Loucy (cell line): ENCODE measurements at regions not wholly inside any gene's neighbourhood (a gene's known extent, or its start where the extent isn't known, plus 50 kb on each side); places are given as distances from the start of the nearest gene placed in this dataset.

Experiments
- H2AFZ ChIP-seq: fragments of 200-600 bp; sonication (generic); 2 replicates; pipeline ENCODE4 v1.6.0; 2016; ENCODE audit warnings: antibody characterized with exemption, mild to moderate bottlenecking, low read length, moderate library complexity
- H3F3A ChIP-seq: fragments of 200-600 bp; 2 replicates; pipeline ENCODE4 v1.6.0; 2016; ENCODE audit warnings: antibody characterized with exemption, low read depth, mild to moderate bottlenecking
- H3K27me3 ChIP-seq: fragments of 200-600 bp; sonication (generic); 2 replicates; pipeline ENCODE4 v1.6.1; 2014; ENCODE audit warnings: low read length, mild to moderate bottlenecking; ENCODE audit not compliant: insufficient read depth, poor library complexity, severe bottlenecking
- H3K36me3 ChIP-seq: fragments of 200-600 bp; sonication (generic); 2 replicates; pipeline ENCODE4 v1.6.1; 2016; ENCODE audit warnings: low read length; ENCODE audit not compliant: insufficient read depth
- H3K4me1 ChIP-seq: fragments of 200-600 bp; sonication (generic); 2 replicates; pipeline ENCODE4 v1.5.1; 2014; ENCODE audit warnings: low read length, mild to moderate bottlenecking; ENCODE audit not compliant: insufficient read depth, poor library complexity, severe bottlenecking
- H3K4me2 ChIP-seq: fragments of 200-600 bp; sonication (generic); 2 replicates; pipeline ENCODE4 v1.6.0; 2014; ENCODE audit warnings: antibody characterized with exemption, low read length, low read depth, mild to moderate bottlenecking; ENCODE audit not compliant: poor library complexity, severe bottlenecking
- H3K4me3 ChIP-seq: fragments of 200-600 bp; sonication (generic); 2 replicates; pipeline ENCODE4 v1.5.1; 2014; ENCODE audit warnings: low read length, mild to moderate bottlenecking, mixed read lengths; ENCODE audit not compliant: poor library complexity, severe bottlenecking
- H3K79me2 ChIP-seq: fragments of 200-600 bp; sonication (generic); 2 replicates; pipeline ENCODE4 v1.6.1; 2014; ENCODE audit warnings: low read length; ENCODE audit not compliant: insufficient read depth
- H3K9ac ChIP-seq: fragments of 200-600 bp; sonication (generic); 2 replicates; pipeline ENCODE4 v1.6.0; 2014; ENCODE audit warnings: mild to moderate bottlenecking, low read depth, low read length, moderate library complexity; ENCODE audit not compliant: poor library complexity, severe bottlenecking
- H3K9me2 ChIP-seq: fragments of 200-600 bp; sonication (generic); replicated peaks from 2 replicates; pipeline ENCODE4 v1.6.1; 2016; ENCODE audit warnings: low read depth, low read length, mixed read lengths
- H3K9me3 ChIP-seq: fragments of 200-600 bp; sonication (generic); 2 replicates; pipeline ENCODE4 v1.6.1; 2014; ENCODE audit warnings: mild to moderate bottlenecking, antibody characterized with exemption, low read length, low read depth; ENCODE audit not compliant: insufficient read depth
- H4K20me1 ChIP-seq: fragments of 200-600 bp; sonication (generic); 2 replicates; pipeline ENCODE4 v1.6.0; 2014; ENCODE audit warnings: antibody characterized with exemption, low read length, mild to moderate bottlenecking; ENCODE audit not compliant: insufficient read depth, poor library complexity, severe bottlenecking
- EZH2phosphoT487 ChIP-seq: fragments of 200-600 bp; IDR thresholded peaks from 2 replicates; pipeline ENCODE4 v1.6.1; 2018; ENCODE audit warnings: antibody characterized with exemption, mild to moderate bottlenecking, moderate library complexity, borderline replicate concordance
- TF ChIP-seq, protein P1 (sequence below): fragments of 200-600 bp; sonication (generic); conservative IDR thresholded peaks from 2 replicates; pipeline ENCODE4 v1.5.1; 2014; ENCODE audit warnings: mild to moderate bottlenecking, antibody characterized with exemption, low read length

- TF ChIP-seq, protein P1, sequence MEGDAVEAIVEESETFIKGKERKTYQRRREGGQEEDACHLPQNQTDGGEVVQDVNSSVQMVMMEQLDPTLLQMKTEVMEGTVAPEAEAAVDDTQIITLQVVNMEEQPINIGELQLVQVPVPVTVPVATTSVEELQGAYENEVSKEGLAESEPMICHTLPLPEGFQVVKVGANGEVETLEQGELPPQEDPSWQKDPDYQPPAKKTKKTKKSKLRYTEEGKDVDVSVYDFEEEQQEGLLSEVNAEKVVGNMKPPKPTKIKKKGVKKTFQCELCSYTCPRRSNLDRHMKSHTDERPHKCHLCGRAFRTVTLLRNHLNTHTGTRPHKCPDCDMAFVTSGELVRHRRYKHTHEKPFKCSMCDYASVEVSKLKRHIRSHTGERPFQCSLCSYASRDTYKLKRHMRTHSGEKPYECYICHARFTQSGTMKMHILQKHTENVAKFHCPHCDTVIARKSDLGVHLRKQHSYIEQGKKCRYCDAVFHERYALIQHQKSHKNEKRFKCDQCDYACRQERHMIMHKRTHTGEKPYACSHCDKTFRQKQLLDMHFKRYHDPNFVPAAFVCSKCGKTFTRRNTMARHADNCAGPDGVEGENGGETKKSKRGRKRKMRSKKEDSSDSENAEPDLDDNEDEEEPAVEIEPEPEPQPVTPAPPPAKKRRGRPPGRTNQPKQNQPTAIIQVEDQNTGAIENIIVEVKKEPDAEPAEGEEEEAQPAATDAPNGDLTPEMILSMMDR = no peak
- H3K9me3 ChIP-seq = no peaks in the 10 kb centered on the region
- no peaks in the 10 kb centered on the region for H4K20me1 ChIP-seq
- no peaks in the 10 kb centered on the region for H3K4me1 ChIP-seq
- H3K36me3 ChIP-seq = no peaks in the 10 kb centered on the region
- no peaks in the 10 kb centered on the region for H3K27me3 ChIP-seq
- H3F3A ChIP-seq = no peaks in the 10 kb centered on the region
- H2AFZ ChIP-seq = no peak overlapping the region
- H3K4me2 ChIP-seq = no peak overlapping the region
- no peaks in the 10 kb centered on the region for H3K9me2 ChIP-seq
- H3K9ac ChIP-seq = no peak overlapping the region
- H3K4me3 ChIP-seq = no peak overlapping the region
- no peaks in the 10 kb centered on the region for H3K79me2 ChIP-seq
These were observed 205.0 kb upstream of the TECRL start for GRCh38 chr4:64614276-64614675.

DNA sequence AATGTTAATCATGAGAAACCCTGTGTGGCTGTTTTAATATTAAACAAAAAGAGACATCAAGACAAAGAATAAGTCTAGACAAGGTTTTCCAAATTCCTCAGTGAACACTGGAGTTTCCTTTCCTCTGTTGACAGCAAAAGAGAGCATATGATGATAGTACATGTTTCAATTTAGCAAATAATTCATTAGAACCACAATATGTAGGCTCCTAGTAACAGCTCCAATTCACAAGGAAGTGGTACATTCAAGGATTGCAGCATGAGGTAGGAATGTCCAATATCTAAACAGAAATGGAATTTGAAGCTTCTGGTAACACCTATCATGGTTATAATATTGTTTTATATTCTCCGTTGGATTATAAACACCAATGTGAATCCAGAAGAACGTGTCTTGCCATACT lies 203.8 kb upstream of the TECRL start:
- no peaks in the 10 kb centered on the region for H3K4me1 ChIP-seq
- no peak overlapping the region for H2AFZ ChIP-seq
- H3K36me3 ChIP-seq = no peaks in the 10 kb centered on the region
- no peaks in the 10 kb centered on the region for H3K9me3 ChIP-seq
- H3K4me2 ChIP-seq = no peak overlapping the region
- no peak overlapping the region for H3K4me3 ChIP-seq
- no peaks in the 10 kb centered on the region for H3K79me2 ChIP-seq
- no peaks in the 10 kb centered on the region for H3K9me2 ChIP-seq
- no peaks in the 10 kb centered on the region for H4K20me1 ChIP-seq
- H3F3A ChIP-seq = no peaks in the 10 kb centered on the region
- no peak for TF ChIP-seq EZH2phosphoT487
- TF ChIP-seq, protein P1 = no peak
- no peaks in the 10 kb centered on the region for H3K27me3 ChIP-seq
- H3K9ac ChIP-seq = no peak overlapping the region

- no peak overlapping the region for H3K4me2 ChIP-seq
- H4K20me1 ChIP-seq = no peaks in the 10 kb centered on the region
- H3K9ac ChIP-seq = no peak overlapping the region
- TF ChIP-seq EZH2phosphoT487 = no peak
- TF ChIP-seq, protein P1 = no peak
- no peaks in the 10 kb centered on the region for H3K4me1 ChIP-seq
- no peaks in the 10 kb centered on the region for H3F3A ChIP-seq
- no peak overlapping the region for H3K4me3 ChIP-seq
- no peaks in the 10 kb centered on the region for H3K36me3 ChIP-seq
- H3K79me2 ChIP-seq = no peaks in the 10 kb centered on the region
- no peaks in the 10 kb centered on the region for H3K9me3 ChIP-seq
- H3K27me3 ChIP-seq = no peaks in the 10 kb centered on the region
- H2AFZ ChIP-seq = no peak overlapping the region
- no peaks in the 10 kb centered on the region for H3K9me2 ChIP-seq
These were observed 188.8 kb upstream of the TECRL start for GRCh38 chr4:64598066-64598465.
